Keratinocyte (primary cell): ENCODE measurements at regions not wholly inside any gene's neighbourhood (a gene's known extent, or its start where the extent isn't known, plus 50 kb on each side); places are given as distances from the start of the nearest gene placed in this dataset.

Experiments
- DNase-seq: peaks from one replicate; pipeline ENCODE4 v3.0.0-alpha.2; 2011; ENCODE audit warnings: low read depth, missing footprints, low spot score
- FAIRE-seq: peaks from 2 replicates; lab custom pipeline; 2011; peaks lifted over from hg19 to GRCh38; lab: Jason Lieb, UNC
- H2AFZ ChIP-seq: 2 replicates; pipeline ENCODE4 v1.6.0; 2012; ENCODE audit warnings: low read length, control low read depth, inconsistent platforms; ENCODE audit not compliant: control insufficient read depth
- H3K27ac ChIP-seq: 2 replicates; pipeline ENCODE4 v1.5.1; 2011; ENCODE audit warnings: low read length; ENCODE audit not compliant: control insufficient read depth, insufficient read depth
- H3K27me3 ChIP-seq: 3 replicates; pipeline ENCODE4 v1.6.0; 2011; ENCODE audit warnings: low read length; ENCODE audit not compliant: control insufficient read depth, insufficient read depth; ENCODE audit errors: extremely low read depth
- H3K36me3 ChIP-seq, 2 experiments: 2 replicates in 1 of 2; 3 replicates in 1 of 2; pipeline ENCODE4 v1.5.1; 2011; ENCODE audit warnings: low read length in 2 of 2, mild to moderate bottlenecking in 1 of 2; ENCODE audit not compliant: control insufficient read depth in 2 of 2, insufficient read depth in 2 of 2; ENCODE audit errors: extremely low read depth in 1 of 2
- H3K4me1 ChIP-seq: 3 replicates; pipeline ENCODE4 v1.5.1; 2011; ENCODE audit warnings: low read length; ENCODE audit not compliant: control insufficient read depth, insufficient read depth; ENCODE audit errors: extremely low read depth
- H3K4me2 ChIP-seq: 3 replicates; pipeline ENCODE4 v1.6.0; 2011; ENCODE audit warnings: low read depth, low read length; ENCODE audit not compliant: control insufficient read depth, insufficient read depth; ENCODE audit errors: extremely low read depth
- H3K4me3 ChIP-seq, 3 experiments: fragments of 200-600 bp in 1 of 3; sonication (generic) in 1 of 3; 2 replicates in 2 of 3; 3 replicates in 1 of 3; pipeline ENCODE4 v1.5.1; 2011 to 2016; ENCODE audit warnings: low read length in 3 of 3, mild to moderate bottlenecking in 3 of 3, control low read depth in 2 of 3, inconsistent platforms in 1 of 3, low read depth in 1 of 3, mixed read lengths in 1 of 3, mixed run types in 1 of 3, moderate library complexity in 1 of 3; ENCODE audit not compliant: control insufficient read depth in 2 of 3, insufficient read depth in 2 of 3; ENCODE audit errors: extremely low read depth in 1 of 3
- H3K79me2 ChIP-seq: 2 replicates; pipeline ENCODE4 v1.6.0; 2012; ENCODE audit warnings: low read length; ENCODE audit not compliant: control insufficient read depth, insufficient read depth
- H3K9ac ChIP-seq: 3 replicates; pipeline ENCODE4 v1.6.0; 2011; ENCODE audit warnings: low read length; ENCODE audit not compliant: control insufficient read depth, insufficient read depth; ENCODE audit errors: extremely low read depth
- H3K9me1 ChIP-seq: 3 replicates; pipeline ENCODE4 v1.6.0; 2011; ENCODE audit warnings: low read length; ENCODE audit not compliant: control insufficient read depth, insufficient read depth; ENCODE audit errors: extremely low read depth
- H3K9me3 ChIP-seq: 2 replicates; pipeline ENCODE4 v1.5.1; 2012; ENCODE audit warnings: low read depth, low read length; ENCODE audit not compliant: control insufficient read depth
- H4K20me1 ChIP-seq: 3 replicates; pipeline ENCODE4 v1.6.0; 2011; ENCODE audit warnings: low read length; ENCODE audit not compliant: control insufficient read depth, insufficient read depth; ENCODE audit errors: extremely low read depth
- CTCF ChIP-seq, 3 experiments: IDR thresholded peaks in 1 of 3; conservative IDR thresholded peaks in 1 of 3; optimal IDR thresholded peaks in 1 of 3; 2 replicates in 2 of 3; 3 replicates in 1 of 3; pipeline versions ENCODE3 to v1.5.1; 2011; ENCODE audit warnings: low read length in 3 of 3, mild to moderate bottlenecking in 3 of 3, moderate library complexity in 2 of 3, control low read depth in 1 of 3, inconsistent platforms in 1 of 3; ENCODE audit not compliant: insufficient read depth in 2 of 3; ENCODE audit errors: extremely low read depth in 1 of 3
- EZH2 ChIP-seq: IDR thresholded peaks from one replicate; pipeline ENCODE4 v1.6.1; 2012; ENCODE audit warnings: inconsistent platforms, mild to moderate bottlenecking, low read length, moderate library complexity
- dilution Hi-C: fragments of 300-500 bp; cut with MboI; formaldehyde crosslinking; loops from one replicate; pipeline ENCODE4 v1.7.0; 2020; ENCODE audit warnings: low sequenced_read_pairs; ENCODE audit not compliant: extremely low pct_ligation_motif_present
- small RNA-seq, 3 experiments: library from RNA; depleted of rRNA; stranded (forward); fragments of <200 nt; gene quantifications; one replicate each; pipeline ENCODE3, GENCODE V24; 2012; ENCODE audit warnings: low read depth in 3 of 3, low replicate concordance in 1 of 3; ENCODE audit not compliant: insufficient read length in 3 of 3

GRCh38 chr4:127580300-127580699 lies 52.5 kb upstream of the INTU start:
- no peaks in the 10 kb centered on the region for H3K4me1 ChIP-seq
- no peak overlapping the region for H2AFZ ChIP-seq
- H3K9me1 ChIP-seq = no peaks in the 10 kb centered on the region
- H3K9me3 ChIP-seq = no peaks in the 10 kb centered on the region
- dilution Hi-C loops = no loop called here
- no peaks in the 10 kb centered on the region for H4K20me1 ChIP-seq
- H3K36me3 ChIP-seq = no peaks in the 10 kb centered on the region
- H3K4me2 ChIP-seq = no peak overlapping the region
- H3K9ac ChIP-seq = no peak overlapping the region
- FAIRE-seq = no peak
- TF ChIP-seq CTCF (optimal IDR thresholded peaks at IDR 0.05 in 1 of 3, IDR thresholded peaks at IDR 0.05 in 1 of 3, conservative IDR thresholded peaks at IDR 0.05 in 1 of 3; ENCODE audit: extremely low read depth in 1 of 3, insufficient read depth in 2 of 3, low read length in 3 of 3) = no peak
- TF ChIP-seq EZH2 = no peak
- H3K27me3 ChIP-seq = no peaks in the 10 kb centered on the region
- H3K79me2 ChIP-seq = no peaks in the 10 kb centered on the region
- no peak overlapping the region for H3K27ac ChIP-seq
- DNase-seq = no peak
- H3K4me3 ChIP-seq = no peak overlapping the region

GRCh38 chr4:127580891-127581290 lies 51.9 kb upstream of the INTU start:
- Histone ChIP-seq H3K27me3 (no peaks in the 10 kb centered on the region), H3K9me3 (no peaks in the 10 kb centered on the region), H3K27ac (no peak overlapping the region), H2AFZ (no peak overlapping the region), H3K36me3 (no peaks in the 10 kb centered on the region), H3K9me1 (no peaks in the 10 kb centered on the region), H3K4me2 (no peak overlapping the region), H4K20me1 (no peaks in the 10 kb centered on the region), H3K4me3 (no peak overlapping the region), H3K4me1 (no peaks in the 10 kb centered on the region), H3K9ac (no peak overlapping the region), H3K79me2 (no peaks in the 10 kb centered on the region)
- FAIRE-seq = no peak
- no peak for DNase-seq
- TF ChIP-seq EZH2 = no peak
- no peak for TF ChIP-seq CTCF (optimal IDR thresholded peaks at IDR 0.05 in 1 of 3, IDR thresholded peaks at IDR 0.05 in 1 of 3, conservative IDR thresholded peaks at IDR 0.05 in 1 of 3; ENCODE audit: extremely low read depth in 1 of 3, insufficient read depth in 2 of 3, low read length in 3 of 3)
- dilution Hi-C loops = no loop called here

Small RNA genes in the stretch of these regions (small RNA-seq; reads per million reads assigned to genes)
- gene RF00019 = 0 reads per million in 3 experiments
